ENCODE measurements at regions not wholly inside any gene's neighbourhood (a gene's known extent, or its start where the extent isn't known, plus 50 kb on each side); places are given as distances from the start of the nearest gene placed in this dataset.

DNA sequence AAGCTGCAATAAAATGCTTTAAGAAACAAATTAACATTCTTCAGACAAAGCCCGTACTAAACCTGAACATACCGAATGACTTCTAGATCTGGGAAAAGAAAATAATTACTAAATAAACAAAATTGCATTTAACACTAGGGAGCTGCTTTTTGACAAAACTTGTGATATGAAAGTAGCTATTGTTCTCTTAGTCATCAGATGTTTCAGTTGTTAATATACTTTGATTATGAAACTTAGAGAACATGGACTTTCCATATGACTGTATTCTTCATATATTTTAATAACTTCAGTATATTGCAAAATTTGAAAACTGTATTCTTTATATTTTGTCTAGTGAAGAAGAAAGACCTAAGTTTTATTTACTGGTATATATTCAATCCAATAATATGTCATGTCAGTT is 1262.1 kb downstream of the NCAM2 start:
- Mint-ChIP-seq H3K36me3 (no peaks in the 10 kb centered on the region), H3K4me1 (no peaks in the 10 kb centered on the region), H3K4me3 (no peak overlapping the region), H3K27me3 (no peaks in the 10 kb centered on the region), H3K27ac (no peak overlapping the region), H3K9me3 (peaks cover 0 to 10% (median 3%) of the 10 kb centered on the region in 7 donors)
- Histone ChIP-seq H3K4me3 (ENCODE audit: low read depth, low read length) (no peak overlapping the region), H3K36me3 (ENCODE audit: control insufficient read depth, insufficient read depth, low read length) (no peaks in the 10 kb centered on the region), H3K27ac (ENCODE audit: insufficient read depth, low read length, poor library complexity, severe bottlenecking) (no peak overlapping the region), H3K4me1 (ENCODE audit: control insufficient read depth, insufficient read depth, low read length, poor library complexity, severe bottlenecking) (no peaks in the 10 kb centered on the region), H3K9me3 (ENCODE audit: control insufficient read depth in 2 of 2, low read length in 2 of 2) (no peaks in the 10 kb centered on the region), H3K27me3 (ENCODE audit: control insufficient read depth, insufficient read depth, low read length) (no peaks in the 10 kb centered on the region)
- no peak for ATAC-seq (ENCODE audit: low read depth in 2 of 2)
- no peak for DNase-seq

DNA sequence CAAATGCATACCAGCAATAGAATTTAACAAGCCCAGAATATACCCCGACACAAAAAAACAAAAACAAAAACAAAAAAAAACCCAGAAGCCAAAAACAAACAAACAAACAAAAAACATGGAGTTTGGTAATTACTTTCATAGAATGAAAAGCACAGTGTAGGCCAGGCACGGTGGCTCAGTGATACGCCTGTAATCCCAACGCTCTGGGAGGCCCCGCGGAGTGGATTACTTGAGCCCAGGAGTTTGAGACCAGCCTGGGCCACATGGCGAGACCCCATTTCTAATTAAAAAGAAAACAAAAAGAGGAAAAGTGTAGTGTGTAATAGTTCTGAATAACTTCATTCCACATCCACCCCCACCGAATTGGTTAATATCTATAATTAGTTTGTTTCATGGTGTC is 1265.7 kb downstream of the NCAM2 start:
- H3K4me1 ChIP-seq (ENCODE audit: control insufficient read depth, insufficient read depth, low read length, poor library complexity, severe bottlenecking), result no peaks in the 10 kb centered on the region
- H3K4me3 ChIP-seq (ENCODE audit: low read depth, low read length), result no peak overlapping the region
- H3K9me3 ChIP-seq (ENCODE audit: control insufficient read depth in 2 of 2, low read length in 2 of 2), result peaks cover 0 to 6% of the 10 kb centered on the region in 2 experiments
- no peaks in the 10 kb centered on the region for H3K36me3 ChIP-seq (ENCODE audit: control insufficient read depth, insufficient read depth, low read length)
- H3K4me1 Mint-ChIP-seq, result no peaks in the 10 kb centered on the region
- no peak overlapping the region for H3K4me3 Mint-ChIP-seq
- no peak for DNase-seq
- no peaks in the 10 kb centered on the region for H3K27me3 Mint-ChIP-seq
- H3K27ac Mint-ChIP-seq, result no peak overlapping the region
- ATAC-seq (ENCODE audit: low read depth in 2 of 2), result no peak
- H3K27me3 ChIP-seq (ENCODE audit: control insufficient read depth, insufficient read depth, low read length), result no peaks in the 10 kb centered on the region
- H3K27ac ChIP-seq (ENCODE audit: insufficient read depth, low read length, poor library complexity, severe bottlenecking), result no peak overlapping the region
- no peaks in the 10 kb centered on the region for H3K36me3 Mint-ChIP-seq
- H3K9me3 Mint-ChIP-seq, result peaks cover 2 to 22% (median 8%) of the 10 kb centered on the region in 7 donors

DNA sequence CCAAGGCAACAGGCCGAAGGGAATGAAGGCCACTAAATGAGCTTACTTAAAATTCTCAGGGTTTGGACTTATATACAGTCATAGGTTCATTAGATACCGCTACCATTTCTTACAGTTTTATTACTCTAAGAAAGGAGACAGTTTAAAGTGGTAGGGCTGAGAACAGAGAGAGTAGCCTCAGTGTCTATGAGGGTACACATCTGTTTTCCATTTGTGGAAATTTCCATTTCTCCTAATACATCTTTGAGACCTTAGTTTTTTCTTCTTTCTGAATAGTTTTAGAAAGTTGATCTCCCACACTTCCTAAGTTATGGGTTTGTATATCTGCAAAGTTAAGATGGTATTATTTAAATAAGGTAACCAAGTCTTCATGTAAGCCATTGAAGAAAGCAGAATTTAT is 1279.1 kb downstream of the NCAM2 start:
- Mint-ChIP-seq H3K27ac (no peak overlapping the region), H3K4me3 (no peak overlapping the region), H3K27me3 (no peaks in the 10 kb centered on the region), H3K36me3 (no peaks in the 10 kb centered on the region), H3K4me1 (no peaks in the 10 kb centered on the region), H3K9me3 (peaks cover 2 to 21% (median 12%) of the 10 kb centered on the region in 7 donors)
- no peaks in the 10 kb centered on the region for H3K4me1 ChIP-seq (ENCODE audit: control insufficient read depth, insufficient read depth, low read length, poor library complexity, severe bottlenecking)
- H3K36me3 ChIP-seq (ENCODE audit: control insufficient read depth, insufficient read depth, low read length), result no peaks in the 10 kb centered on the region
- DNase-seq, result no peak
- no peak for ATAC-seq (ENCODE audit: low read depth in 2 of 2)
- peaks cover 0 to 2% of the 10 kb centered on the region in 2 experiments for H3K9me3 ChIP-seq (ENCODE audit: control insufficient read depth in 2 of 2, low read length in 2 of 2)
- H3K4me3 ChIP-seq (ENCODE audit: low read depth, low read length), result no peak overlapping the region
- no peaks in the 10 kb centered on the region for H3K27me3 ChIP-seq (ENCODE audit: control insufficient read depth, insufficient read depth, low read length)
- no peak overlapping the region for H3K27ac ChIP-seq (ENCODE audit: insufficient read depth, low read length, poor library complexity, severe bottlenecking)

DNA sequence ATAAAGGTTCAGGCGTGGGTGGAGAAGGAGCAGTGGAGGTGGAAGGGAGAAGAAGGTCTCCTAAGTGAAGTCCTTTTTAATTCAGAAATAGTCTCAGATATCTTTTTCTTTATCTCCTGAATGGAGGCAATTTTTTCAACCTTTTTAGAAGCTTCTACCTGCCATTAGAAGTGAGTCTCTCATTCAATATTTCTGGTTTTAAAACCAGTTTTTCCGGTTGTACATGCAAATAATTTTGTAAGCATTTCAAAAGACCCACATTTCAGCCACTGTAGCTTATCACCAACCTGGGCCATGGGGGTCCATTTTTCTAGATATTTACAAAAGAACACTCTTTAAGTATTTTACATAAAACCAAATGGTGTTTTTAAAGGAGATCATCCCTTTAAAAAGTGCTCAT is 1280.2 kb downstream of the NCAM2 start:
- H3K4me1 ChIP-seq (ENCODE audit: control insufficient read depth, insufficient read depth, low read length, poor library complexity, severe bottlenecking), result no peaks in the 10 kb centered on the region
- peaks cover 0 to 2% of the 10 kb centered on the region in 2 experiments for H3K9me3 ChIP-seq (ENCODE audit: control insufficient read depth in 2 of 2, low read length in 2 of 2)
- Mint-ChIP-seq H3K4me1 (no peaks in the 10 kb centered on the region), H3K27ac (no peak overlapping the region), H3K9me3 (peaks cover 2 to 25% (median 10%) of the 10 kb centered on the region in 7 donors), H3K4me3 (no peak overlapping the region), H3K36me3 (no peaks in the 10 kb centered on the region), H3K27me3 (no peaks in the 10 kb centered on the region)
- ATAC-seq (ENCODE audit: low read depth in 2 of 2), result no peak
- no peak overlapping the region for H3K27ac ChIP-seq (ENCODE audit: insufficient read depth, low read length, poor library complexity, severe bottlenecking)
- H3K4me3 ChIP-seq (ENCODE audit: low read depth, low read length), result no peak overlapping the region
- H3K27me3 ChIP-seq (ENCODE audit: control insufficient read depth, insufficient read depth, low read length), result no peaks in the 10 kb centered on the region
- DNase-seq, result no peak
- H3K36me3 ChIP-seq (ENCODE audit: control insufficient read depth, insufficient read depth, low read length), result no peaks in the 10 kb centered on the region

DNA sequence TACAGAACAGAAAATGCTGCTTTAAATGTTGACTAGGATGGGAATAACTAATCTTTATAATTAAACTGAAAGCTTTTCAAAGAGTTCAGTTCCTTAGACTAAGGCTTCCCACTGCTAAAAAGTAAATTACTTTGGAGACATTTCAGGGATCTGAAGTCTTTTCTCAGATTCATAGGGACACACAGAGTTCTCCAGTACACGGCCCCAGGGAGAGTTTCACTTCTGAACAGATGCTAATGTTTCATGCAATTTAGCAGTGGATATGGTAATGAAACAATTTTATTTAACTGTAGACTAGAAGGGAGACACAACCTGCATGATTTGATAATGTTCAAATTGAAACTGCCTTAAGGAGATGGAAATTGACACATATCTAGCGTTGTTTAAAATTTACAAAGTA is 1282.6 kb downstream of the NCAM2 start:
- H3K27me3 Mint-ChIP-seq, result no peaks in the 10 kb centered on the region
- Histone ChIP-seq H3K9me3 (ENCODE audit: control insufficient read depth in 2 of 2, low read length in 2 of 2) (peaks cover 0 to 3% of the 10 kb centered on the region in 2 experiments), H3K4me1 (ENCODE audit: control insufficient read depth, insufficient read depth, low read length, poor library complexity, severe bottlenecking) (no peaks in the 10 kb centered on the region), H3K4me3 (ENCODE audit: low read depth, low read length) (no peak overlapping the region), H3K36me3 (ENCODE audit: control insufficient read depth, insufficient read depth, low read length) (no peaks in the 10 kb centered on the region), H3K27ac (ENCODE audit: insufficient read depth, low read length, poor library complexity, severe bottlenecking) (no peak overlapping the region), H3K27me3 (ENCODE audit: control insufficient read depth, insufficient read depth, low read length) (no peaks in the 10 kb centered on the region)
- H3K4me1 Mint-ChIP-seq, result no peaks in the 10 kb centered on the region
- peaks cover 0 to 17% (median 3%) of the 10 kb centered on the region in 7 donors for H3K9me3 Mint-ChIP-seq
- H3K27ac Mint-ChIP-seq, result no peak overlapping the region
- no peak for ATAC-seq (ENCODE audit: low read depth in 2 of 2)
- H3K36me3 Mint-ChIP-seq, result no peaks in the 10 kb centered on the region
- H3K4me3 Mint-ChIP-seq, result no peak overlapping the region
- no peak for DNase-seq

DNA sequence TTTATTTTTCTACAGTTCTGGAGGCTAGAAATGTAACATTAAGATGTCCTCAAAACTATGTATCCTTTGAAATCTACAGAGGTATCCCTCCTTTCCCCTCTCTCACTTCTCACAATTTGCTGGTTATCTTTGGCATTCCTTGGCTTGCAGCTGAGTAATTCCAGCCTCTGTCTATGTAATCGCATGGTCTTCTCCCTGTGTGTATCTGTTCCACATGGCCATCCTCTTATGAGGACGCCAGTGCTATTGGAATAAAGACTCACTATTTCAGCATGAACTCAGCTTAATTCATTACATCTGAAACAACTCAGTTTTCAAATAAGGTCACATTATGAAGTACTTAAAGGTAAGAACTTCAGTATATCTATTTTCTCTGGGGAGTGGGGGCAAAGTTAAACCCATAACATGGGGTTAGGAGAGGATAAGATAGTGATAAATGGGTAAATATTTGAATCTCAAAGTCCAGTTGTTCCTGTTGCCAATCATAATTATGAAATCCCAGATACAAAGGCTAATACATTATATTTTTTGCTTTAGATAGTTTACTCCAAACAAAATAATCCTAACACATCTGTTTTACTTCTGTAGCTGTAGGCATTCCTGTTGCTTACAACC is 1290.8 kb downstream of the NCAM2 start:
- Histone ChIP-seq H3K4me1 (ENCODE audit: control insufficient read depth, insufficient read depth, low read length, poor library complexity, severe bottlenecking) (no peaks in the 10 kb centered on the region), H3K27ac (ENCODE audit: insufficient read depth, low read length, poor library complexity, severe bottlenecking) (no peak overlapping the region), H3K36me3 (ENCODE audit: control insufficient read depth, insufficient read depth, low read length) (no peaks in the 10 kb centered on the region), H3K27me3 (ENCODE audit: control insufficient read depth, insufficient read depth, low read length) (no peaks in the 10 kb centered on the region), H3K4me3 (ENCODE audit: low read depth, low read length) (no peak overlapping the region), H3K9me3 (ENCODE audit: control insufficient read depth in 2 of 2, low read length in 2 of 2) (peaks cover 0 to 3% of the 10 kb centered on the region in 2 experiments)
- Mint-ChIP-seq H3K4me3 (no peak overlapping the region), H3K27ac (no peak overlapping the region), H3K4me1 (no peaks in the 10 kb centered on the region), H3K27me3 (no peaks in the 10 kb centered on the region), H3K36me3 (no peaks in the 10 kb centered on the region), H3K9me3 (peaks cover 0 to 23% (median 7%) of the 10 kb centered on the region in 7 donors)
- no peak for ATAC-seq (ENCODE audit: low read depth in 2 of 2)
- DNase-seq, result no peak

DNA sequence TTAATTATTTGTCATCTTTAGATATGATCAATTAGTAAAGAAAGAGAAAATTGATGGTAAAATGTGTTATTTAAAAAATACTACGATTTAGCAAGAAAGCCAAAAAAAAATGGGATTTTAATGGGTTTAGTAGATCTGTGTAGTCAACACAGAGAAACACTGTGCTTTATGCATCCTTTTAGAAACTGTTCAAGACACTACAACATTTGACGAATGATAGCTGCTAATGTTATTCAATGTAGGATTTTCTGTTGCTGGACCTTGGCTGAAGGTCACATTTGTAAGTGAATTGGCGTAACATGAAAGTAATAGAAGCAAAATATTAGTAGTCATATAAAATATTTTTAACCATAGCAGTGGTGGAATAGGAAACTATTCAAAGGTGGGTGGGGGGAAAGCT is 1293.9 kb downstream of the NCAM2 start:
- H3K36me3 Mint-ChIP-seq, result no peaks in the 10 kb centered on the region
- no peak overlapping the region for H3K4me3 Mint-ChIP-seq
- H3K9me3 ChIP-seq (ENCODE audit: control insufficient read depth in 2 of 2, low read length in 2 of 2), result no peaks in the 10 kb centered on the region
- ATAC-seq (ENCODE audit: low read depth in 2 of 2) (no peak), DNase-seq (no peak)
- H3K9me3 Mint-ChIP-seq, result peaks cover 0 to 17% (median 7%) of the 10 kb centered on the region in 7 donors
- H3K36me3 ChIP-seq (ENCODE audit: control insufficient read depth, insufficient read depth, low read length), result no peaks in the 10 kb centered on the region
- no peak overlapping the region for H3K27ac ChIP-seq (ENCODE audit: insufficient read depth, low read length, poor library complexity, severe bottlenecking)
- H3K27me3 ChIP-seq (ENCODE audit: control insufficient read depth, insufficient read depth, low read length), result no peaks in the 10 kb centered on the region
- H3K4me3 ChIP-seq (ENCODE audit: low read depth, low read length), result no peak overlapping the region
- no peaks in the 10 kb centered on the region for H3K27me3 Mint-ChIP-seq
- H3K4me1 ChIP-seq (ENCODE audit: control insufficient read depth, insufficient read depth, low read length, poor library complexity, severe bottlenecking), result no peaks in the 10 kb centered on the region
- H3K27ac Mint-ChIP-seq, result no peak overlapping the region
- H3K4me1 Mint-ChIP-seq, result peaks cover 0 to 2% (median 0%) of the 10 kb centered on the region in 4 donors

DNA sequence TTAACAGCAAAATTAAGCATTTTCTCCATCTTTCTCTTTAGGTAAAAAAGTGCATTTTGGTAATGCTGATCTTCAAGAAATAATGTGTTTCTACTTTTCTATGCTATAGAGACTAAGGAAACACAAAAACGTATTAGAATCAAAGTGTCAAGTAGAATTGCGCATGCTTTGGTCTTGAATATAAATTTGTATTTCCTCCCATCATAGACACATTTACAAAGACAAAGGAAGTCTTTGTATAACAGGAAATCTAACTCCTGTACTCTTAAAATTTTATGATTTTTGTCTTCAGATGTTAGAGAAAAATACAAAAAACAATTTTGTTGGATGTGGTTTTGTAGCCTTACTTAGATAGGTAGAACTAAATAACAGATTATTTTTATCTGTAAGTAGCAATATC is 1299.4 kb downstream of the NCAM2 start:
- H3K36me3 ChIP-seq (ENCODE audit: control insufficient read depth, insufficient read depth, low read length), result no peaks in the 10 kb centered on the region
- H3K4me3 ChIP-seq (ENCODE audit: low read depth, low read length), result no peak overlapping the region
- H3K4me1 ChIP-seq (ENCODE audit: control insufficient read depth, insufficient read depth, low read length, poor library complexity, severe bottlenecking), result no peaks in the 10 kb centered on the region
- Mint-ChIP-seq H3K36me3 (no peaks in the 10 kb centered on the region), H3K27me3 (no peaks in the 10 kb centered on the region), H3K4me1 (peaks cover 0 to 2% (median 0%) of the 10 kb centered on the region in 4 donors), H3K4me3 (no peak overlapping the region), H3K27ac (no peak overlapping the region), H3K9me3 (peaks cover 0 to 22% (median 4%) of the 10 kb centered on the region in 7 donors)
- H3K27ac ChIP-seq (ENCODE audit: insufficient read depth, low read length, poor library complexity, severe bottlenecking), result no peak overlapping the region
- no peak for DNase-seq
- peaks cover 7 to 8% of the 10 kb centered on the region in 2 experiments for H3K9me3 ChIP-seq (ENCODE audit: control insufficient read depth in 2 of 2, low read length in 2 of 2)
- no peaks in the 10 kb centered on the region for H3K27me3 ChIP-seq (ENCODE audit: control insufficient read depth, insufficient read depth, low read length)
- ATAC-seq (ENCODE audit: low read depth in 2 of 2), result no peak
